GM18868 (cell line): ENCODE measurements at regions not wholly inside any gene's neighbourhood (a gene's known extent, or its start where the extent isn't known, plus 50 kb on each side); places are given as distances from the start of the nearest gene placed in this dataset.

ENCODE experiments used
- ATAC-seq: cut with Tn5 transposase; IDR thresholded peaks from one replicate; pipeline ENCODE4 v1.9.1; 2021; ENCODE audit warnings: mild to moderate bottlenecking, moderate library complexity; ENCODE audit not compliant: unreplicated experiment

- no peak for ATAC-seq
These were observed 853.9 kb downstream of the SORCS3 start for GRCh38 chr10:105494944-105495343.

DNA sequence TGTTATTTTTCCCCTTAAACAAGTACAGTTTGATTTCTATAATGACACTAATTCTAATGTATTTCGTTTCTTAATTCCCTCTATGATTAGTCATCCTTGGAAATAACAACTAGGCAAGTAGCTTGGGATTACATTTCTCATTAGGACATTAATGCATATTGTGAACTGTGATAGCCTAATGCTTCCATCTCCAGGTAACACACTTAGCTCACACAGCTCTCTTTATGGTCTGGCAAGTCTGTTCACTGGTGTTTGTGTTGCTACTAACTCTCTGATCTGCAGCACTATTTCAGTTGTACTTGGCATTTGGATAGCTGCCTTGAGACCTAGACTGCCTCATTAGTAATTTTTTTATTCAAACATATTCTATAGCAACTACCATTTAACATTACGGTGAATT is 853.2 kb downstream of the SORCS3 start:
- no peak for ATAC-seq

DNA sequence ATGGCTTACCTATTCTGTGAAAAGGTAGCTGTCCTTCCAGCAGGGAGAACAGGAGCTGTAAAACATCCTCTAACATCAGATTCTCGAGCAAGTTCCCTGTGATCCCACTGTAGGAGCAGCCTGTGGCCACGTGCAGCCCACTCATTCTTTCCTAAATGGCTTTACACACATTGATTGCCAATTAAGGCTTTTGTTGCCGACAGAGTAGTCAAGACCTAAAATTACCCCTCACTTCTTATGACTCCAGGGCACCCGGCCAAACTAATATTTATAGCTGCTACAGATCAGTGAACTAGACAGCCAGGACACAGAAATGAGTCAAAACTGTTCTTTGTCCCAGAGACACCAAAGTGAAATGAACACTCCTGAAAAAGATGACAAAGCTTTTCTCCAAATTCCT is 832.1 kb downstream of the SORCS3 start:
- no peak for ATAC-seq

DNA sequence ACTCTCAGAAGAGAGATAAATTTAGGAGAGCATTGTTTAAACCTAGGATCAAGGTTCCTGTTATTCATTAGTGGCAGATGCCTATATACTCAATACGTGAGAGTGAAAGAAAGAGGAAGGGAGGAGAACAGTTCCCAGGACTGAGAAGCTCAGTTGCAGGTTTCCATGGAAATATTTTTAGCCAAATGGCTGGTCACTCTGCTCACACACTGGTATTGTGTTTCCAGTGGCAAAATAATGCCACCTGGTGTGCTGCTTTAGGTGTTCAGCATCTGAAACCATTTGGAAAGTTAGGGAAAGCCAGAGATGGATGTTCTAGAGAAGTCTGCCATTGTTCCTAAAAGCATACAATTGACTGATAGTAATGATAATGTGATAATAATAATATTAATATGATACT is 827.7 kb downstream of the SORCS3 start:
- ATAC-seq = no peak

- no peak for ATAC-seq
These were observed 825.4 kb downstream of the SORCS3 start for GRCh38 chr10:105466521-105466920.

- no peak for ATAC-seq
These were observed 793.9 kb downstream of the SORCS3 start for GRCh38 chr10:105434970-105435369.

GRCh38 chr10:105413997-105414396 is 772.9 kb downstream of the SORCS3 start:
- no peak for ATAC-seq

GRCh38 chr10:105409370-105409769 is 768.3 kb downstream of the SORCS3 start:
- no peak for ATAC-seq

GRCh38 chr10:105406488-105406887 is 765.4 kb downstream of the SORCS3 start:
- ATAC-seq = no peak

DNA sequence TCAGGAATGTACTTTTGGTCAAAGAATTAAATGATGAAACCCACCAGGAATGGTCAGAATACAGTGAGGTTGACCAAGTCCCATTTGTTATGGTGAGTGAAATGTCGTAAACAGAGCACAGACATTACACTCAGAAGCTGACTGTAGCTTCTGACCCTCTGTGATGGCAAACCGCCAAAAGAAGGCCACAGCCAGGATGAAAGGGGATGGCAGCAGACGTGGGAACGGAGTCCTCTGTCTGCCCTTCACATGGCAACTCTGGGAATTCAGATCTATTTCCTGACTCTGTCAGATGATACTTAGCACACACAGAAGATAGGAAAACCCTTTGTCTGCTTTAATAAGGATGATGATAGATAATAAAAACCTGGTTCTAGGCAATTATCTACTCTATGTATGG is 757.1 kb downstream of the SORCS3 start:
- ATAC-seq = no peak

DNA sequence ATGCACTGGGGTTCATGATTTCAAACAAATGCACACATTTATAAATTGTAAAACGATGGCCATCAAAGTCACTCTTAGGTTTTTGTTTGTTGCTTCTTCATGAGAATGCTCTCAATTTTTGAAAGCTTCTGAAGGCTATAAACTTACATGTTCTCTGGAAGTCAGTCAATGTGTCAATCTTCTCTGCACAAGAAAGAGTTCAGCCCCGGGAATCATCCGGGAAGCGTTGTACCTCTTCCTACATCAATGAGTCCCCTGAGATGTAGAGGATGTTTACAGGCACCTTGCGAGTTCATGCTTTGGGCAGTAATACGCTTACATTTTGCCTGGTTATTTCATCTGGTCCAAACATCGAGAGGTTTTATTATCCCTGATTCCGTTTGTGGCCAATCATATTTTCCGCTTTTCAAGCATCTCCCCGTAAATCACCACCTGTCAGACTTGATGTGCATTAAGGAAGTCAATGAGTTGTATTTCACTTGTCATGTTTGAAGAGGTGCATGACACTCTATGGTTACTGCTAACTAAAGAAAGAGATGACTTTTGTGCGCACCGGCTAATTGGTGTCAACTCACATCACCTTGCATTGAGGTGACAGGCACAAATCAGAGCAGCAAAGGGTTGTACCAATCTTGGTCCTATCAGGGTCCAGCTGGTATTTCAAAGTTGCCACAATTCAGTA is 750.7 kb downstream of the SORCS3 start:
- no peak for ATAC-seq

GRCh38 chr10:105387971-105388370 is 746.9 kb downstream of the SORCS3 start:
- ATAC-seq = no peak

DNA sequence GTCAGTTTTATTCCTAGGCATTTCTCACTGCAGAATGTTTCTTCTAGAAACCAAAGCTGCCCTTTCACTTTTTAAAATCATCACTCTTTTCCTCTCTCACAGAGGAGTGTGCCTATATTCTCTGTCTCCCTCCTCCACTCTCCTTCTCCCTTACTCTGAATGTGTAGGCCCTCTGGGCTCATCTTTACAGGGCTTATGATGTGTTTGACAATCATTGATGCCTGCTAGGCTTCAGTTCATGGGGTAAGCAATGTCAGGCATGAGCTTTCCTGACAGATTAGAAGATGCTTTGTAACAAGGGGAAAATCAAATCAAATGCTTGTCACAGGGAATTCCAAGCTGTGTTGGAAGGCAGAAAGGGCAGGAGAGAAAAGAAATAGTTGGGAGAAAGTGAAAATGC is 742.9 kb downstream of the SORCS3 start:
- no peak for ATAC-seq

DNA sequence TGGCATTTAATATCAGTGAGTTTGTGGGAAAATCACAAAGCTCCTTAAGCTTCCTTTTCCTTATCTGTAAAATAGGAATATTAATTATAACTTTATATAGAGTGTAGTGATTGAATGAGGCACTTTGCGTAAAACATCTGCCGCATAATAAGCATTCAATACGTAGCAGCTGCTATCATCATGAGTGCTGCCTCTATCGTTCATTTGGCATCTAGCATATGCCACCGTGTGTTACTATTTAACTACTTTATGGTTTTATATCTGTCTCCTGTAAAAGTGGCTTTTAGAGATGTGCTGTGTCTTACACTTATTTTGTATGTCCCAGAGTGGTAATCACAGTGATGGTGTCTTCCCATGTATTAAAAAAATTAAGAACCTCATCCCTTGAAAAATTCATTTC is 729.6 kb downstream of the SORCS3 start:
- no peak for ATAC-seq

- no peak for ATAC-seq
These were observed 718.6 kb downstream of the SORCS3 start for GRCh38 chr10:105359708-105360107.

GRCh38 chr10:105358911-105359310 is 717.8 kb downstream of the SORCS3 start:
- no peak for ATAC-seq

- no peak for ATAC-seq
These were observed 715.5 kb downstream of the SORCS3 start for GRCh38 chr10:105356626-105357025.

- no peak for ATAC-seq
These were observed 712.9 kb downstream of the SORCS3 start for GRCh38 chr10:105354010-105354409.

DNA sequence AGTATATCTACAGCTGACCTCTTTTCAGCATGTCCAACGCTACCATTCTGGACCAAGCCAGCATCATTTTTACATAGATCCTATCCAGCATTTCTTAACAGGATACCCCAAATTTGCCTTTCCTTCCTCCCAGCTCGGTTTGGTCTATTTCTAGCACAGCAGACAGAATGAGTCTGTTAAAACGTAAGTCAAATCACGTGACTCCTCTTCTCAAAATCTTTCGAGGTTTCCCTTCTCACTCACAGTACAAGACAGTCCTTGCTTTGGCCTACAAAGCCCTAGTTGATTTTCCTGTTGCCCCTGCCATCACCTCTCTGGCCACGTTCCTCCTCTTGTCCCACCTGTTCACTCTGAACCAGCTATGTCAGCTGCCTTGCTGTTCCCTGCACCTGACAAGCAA is 711.7 kb downstream of the SORCS3 start:
- ATAC-seq = no peak

GRCh38 chr10:105352281-105352680 is 711.2 kb downstream of the SORCS3 start:
- no peak for ATAC-seq

- ATAC-seq = no peak
These were observed 710.1 kb downstream of the SORCS3 start for GRCh38 chr10:105351187-105351586.

GRCh38 chr10:105347487-105347886 is 706.4 kb downstream of the SORCS3 start:
- no peak for ATAC-seq

DNA sequence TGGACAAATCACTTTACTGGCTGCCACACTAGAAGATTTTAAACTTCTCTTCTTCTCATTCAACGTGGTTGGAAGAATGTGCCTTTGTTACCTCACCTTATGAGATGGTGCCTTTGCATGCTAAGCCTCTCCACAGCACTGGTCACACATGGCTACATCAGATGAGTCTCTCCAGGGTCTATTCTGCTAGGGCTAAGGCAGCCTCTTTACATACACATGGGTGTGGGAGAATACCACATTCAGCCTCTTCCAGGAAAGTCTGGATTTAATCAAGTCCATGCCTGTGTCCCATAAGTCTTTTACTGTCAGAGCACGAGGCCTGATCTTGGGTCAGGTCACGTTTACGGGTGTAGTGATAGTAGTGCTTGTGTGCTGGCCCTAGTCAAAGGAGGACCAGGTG is 701.5 kb downstream of the SORCS3 start:
- ATAC-seq = no peak
